H1 (cell line): ENCODE measurements at regions not wholly inside any gene's neighbourhood (a gene's known extent, or its start where the extent isn't known, plus 50 kb on each side); places are given as distances from the start of the nearest gene placed in this dataset.

Source experiments
- BCL11A ChIP-seq, 2 experiments: IDR thresholded peaks; one replicate each; pipeline ENCODE4 v1.6.1; 2011; ENCODE audit warnings: low read depth in 2 of 2, low read length in 2 of 2, mild to moderate bottlenecking in 2 of 2
- CHD2 ChIP-seq: IDR thresholded peaks from 2 replicates; pipeline ENCODE4 v1.6.1; 2012; ENCODE audit warnings: low read length, improper control_type of control experiment
- CREB1 ChIP-seq: IDR thresholded peaks from 2 replicates; pipeline ENCODE4 v1.6.1; 2012; ENCODE audit warnings: inconsistent platforms
- CTCF ChIP-seq, 3 experiments: IDR thresholded peaks; 1 replicate in 2 of 3; 2 replicates in 1 of 3; pipeline versions ENCODE4 v1.5.1 to v1.6.1; 2011; ENCODE audit warnings: low read length in 3 of 3, mild to moderate bottlenecking in 3 of 3, inconsistent platforms in 2 of 3, low read depth in 1 of 3, moderate library complexity in 1 of 3; ENCODE audit not compliant: insufficient read depth in 1 of 3; ENCODE audit errors: control extremely low read depth in 1 of 3
- EP300 ChIP-seq, 2 experiments: IDR thresholded peaks; 1 replicate in 1 of 2; 2 replicates in 1 of 2; pipeline ENCODE4 v1.6.1; 2011 to 2012; ENCODE audit warnings: low read depth in 2 of 2, low read length in 2 of 2, mild to moderate bottlenecking in 2 of 2, borderline replicate concordance in 1 of 2, inconsistent platforms in 1 of 2, moderate library complexity in 1 of 2
- FOSL1 ChIP-seq: IDR thresholded peaks from 2 replicates; pipeline ENCODE4 v1.6.1; 2011; ENCODE audit warnings: mild to moderate bottlenecking, low read depth, low read length, moderate library complexity; ENCODE audit not compliant: insufficient read depth
- GABPA ChIP-seq: IDR thresholded peaks from 2 replicates; pipeline ENCODE4 v1.6.1; 2011; ENCODE audit warnings: mild to moderate bottlenecking, low read length, moderate library complexity, borderline replicate concordance; ENCODE audit not compliant: insufficient read depth
- MAFK ChIP-seq: IDR thresholded peaks from 2 replicates; pipeline ENCODE4 v1.6.1; 2012; ENCODE audit warnings: low read depth, mild to moderate bottlenecking, improper control_type of control experiment, low read length
- POLR2A ChIP-seq, 2 experiments: IDR thresholded peaks; 1 replicate in 1 of 2; 2 replicates in 1 of 2; pipeline ENCODE4 v1.6.1; 2011; ENCODE audit warnings: low read depth in 2 of 2, low read length in 2 of 2, mild to moderate bottlenecking in 2 of 2; ENCODE audit errors: control extremely low read depth in 1 of 2
- SIN3A ChIP-seq, 2 experiments: IDR thresholded peaks in 1 of 2; conservative IDR thresholded peaks in 1 of 2; 2 replicates each; pipeline ENCODE4 v1.6.1; 2011 to 2012; ENCODE audit warnings: low read length in 2 of 2, improper control_type of control experiment in 1 of 2, low read depth in 1 of 2, mild to moderate bottlenecking in 1 of 2
- SP4 ChIP-seq: IDR thresholded peaks from 2 replicates; pipeline ENCODE4 v1.6.1; 2012; ENCODE audit warnings: low read length, inconsistent platforms
- SUZ12 ChIP-seq: fragments of 200-600 bp; sonication (generic); IDR thresholded peaks from 2 replicates; pipeline ENCODE4 v1.6.1; 2012; ENCODE audit warnings: mild to moderate bottlenecking, inconsistent platforms, low read length, moderate library complexity, mixed read lengths
- TAF1 ChIP-seq: IDR thresholded peaks from 2 replicates; pipeline ENCODE4 v1.6.1; 2011; ENCODE audit warnings: mild to moderate bottlenecking, low read depth, low read length

GRCh38 chr12:34402228-34402898, 380.1 kb downstream of the ALG10 start:
- TF ChIP-seq POLR2A (IDR thresholded peaks at IDR 0.05; ENCODE audit: control extremely low read depth in 1 of 2, low read depth in 2 of 2, low read length in 2 of 2) (no peak), CTCF (IDR thresholded peaks at IDR 0.05; ENCODE audit: control extremely low read depth in 1 of 3, insufficient read depth in 1 of 3, low read depth in 1 of 3, low read length in 3 of 3) (no peak), SP4 (no peak), TAF1 (no peak), EP300 (IDR thresholded peaks at IDR 0.05; ENCODE audit: borderline replicate concordance in 1 of 2, low read depth in 2 of 2, low read length in 2 of 2) (no peak), FOSL1 (no peak), SUZ12 (no peak), SIN3A (conservative IDR thresholded peaks at IDR 0.05 in 1 of 2, IDR thresholded peaks at IDR 0.05 in 1 of 2; ENCODE audit: low read depth in 1 of 2, low read length in 2 of 2) (no peak), GABPA (no peak), CHD2 (no peak), CREB1 (no peak), BCL11A (IDR thresholded peaks at IDR 0.05; ENCODE audit: low read depth in 2 of 2, low read length in 2 of 2) (no peak), MAFK (no peak)
